ENCODE measurements at regions not wholly inside any gene's neighbourhood (a gene's known extent, or its start where the extent isn't known, plus 50 kb on each side); places are given as distances from the start of the nearest gene placed in this dataset.

- no peak for TF ChIP-seq POLR2A (IDR thresholded peaks at IDR 0.05)
- no peak for TF ChIP-seq CTCF (IDR thresholded peaks at IDR 0.05)
These were observed 178.4 kb upstream of the CBLB start for GRCh38 chr3:106047221-106047620.

Measured in transverse colon (tissue), 3 donors.